Esophagus muscularis mucosa (tissue), 4 donors: ENCODE measurements at regions not wholly inside any gene's neighbourhood (a gene's known extent, or its start where the extent isn't known, plus 50 kb on each side); places are given as distances from the start of the nearest gene placed in this dataset.
"Not testable (repeated sequence)": the region's sequence is repeated elsewhere in the genome, so short reads cannot be mapped to it uniquely, and the experiment has no call there.

Experiments
- EP300 ChIP-seq: sonication (generic); formaldehyde crosslinking; IDR thresholded peaks from one replicate; pipeline ENCODE4 v1.6.1; 2017; ENCODE audit warnings: antibody characterized with exemption
- POLR2A ChIP-seq: fragments of 450-650 bp; IDR thresholded peaks from one replicate; pipeline ENCODE4 v1.6.1; 2017; ENCODE audit warnings: antibody characterized with exemption, moderate library complexity, mild to moderate bottlenecking, low read depth
- POLR2AphosphoS5 ChIP-seq, 2 donors: sonication (generic); formaldehyde crosslinking; IDR thresholded peaks; one replicate each; pipeline ENCODE4 v1.6.1; 2017; ENCODE audit warnings: antibody characterized with exemption in 2 of 2
- TF ChIP-seq, protein P1 (sequence below), 3 experiments: fragments of 200-600 bp in 2 of 3; fragments of 450-650 bp in 1 of 3; sonication (generic) in 2 of 3; IDR thresholded peaks; one replicate each; pipeline ENCODE4 v1.5.1; 2017 to 2019; ENCODE audit warnings: antibody characterized with exemption in 3 of 3, mild to moderate bottlenecking in 2 of 3, moderate library complexity in 1 of 3

DNA sequence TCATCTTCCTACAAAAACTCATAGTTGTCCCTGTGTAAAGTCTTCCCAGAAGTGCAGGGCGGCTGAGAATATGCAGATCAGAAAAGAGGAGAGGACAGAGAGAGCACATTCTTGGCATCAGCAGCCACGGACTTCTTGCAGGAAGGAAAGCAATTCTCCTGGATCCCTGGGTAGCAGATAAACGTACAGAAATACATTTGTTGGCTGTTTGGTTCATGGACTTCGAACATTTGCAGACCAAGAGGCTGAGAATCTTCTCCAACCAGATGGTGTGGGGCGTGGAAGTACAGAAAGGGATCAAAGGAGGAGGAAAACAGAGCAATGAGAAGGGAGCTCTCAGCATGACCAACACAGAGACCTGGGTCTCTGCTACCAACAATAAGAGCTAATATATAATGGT lies 319.9 kb downstream of the NPHP4 start:
- TF ChIP-seq, protein P1, sequence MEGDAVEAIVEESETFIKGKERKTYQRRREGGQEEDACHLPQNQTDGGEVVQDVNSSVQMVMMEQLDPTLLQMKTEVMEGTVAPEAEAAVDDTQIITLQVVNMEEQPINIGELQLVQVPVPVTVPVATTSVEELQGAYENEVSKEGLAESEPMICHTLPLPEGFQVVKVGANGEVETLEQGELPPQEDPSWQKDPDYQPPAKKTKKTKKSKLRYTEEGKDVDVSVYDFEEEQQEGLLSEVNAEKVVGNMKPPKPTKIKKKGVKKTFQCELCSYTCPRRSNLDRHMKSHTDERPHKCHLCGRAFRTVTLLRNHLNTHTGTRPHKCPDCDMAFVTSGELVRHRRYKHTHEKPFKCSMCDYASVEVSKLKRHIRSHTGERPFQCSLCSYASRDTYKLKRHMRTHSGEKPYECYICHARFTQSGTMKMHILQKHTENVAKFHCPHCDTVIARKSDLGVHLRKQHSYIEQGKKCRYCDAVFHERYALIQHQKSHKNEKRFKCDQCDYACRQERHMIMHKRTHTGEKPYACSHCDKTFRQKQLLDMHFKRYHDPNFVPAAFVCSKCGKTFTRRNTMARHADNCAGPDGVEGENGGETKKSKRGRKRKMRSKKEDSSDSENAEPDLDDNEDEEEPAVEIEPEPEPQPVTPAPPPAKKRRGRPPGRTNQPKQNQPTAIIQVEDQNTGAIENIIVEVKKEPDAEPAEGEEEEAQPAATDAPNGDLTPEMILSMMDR (IDR thresholded peaks at IDR 0.05): not testable (repeated sequence)
- not testable (repeated sequence) for TF ChIP-seq EP300; POLR2AphosphoS5 (IDR thresholded peaks at IDR 0.05); POLR2A
